ENCODE measurements at regions not wholly inside any gene's neighbourhood (a gene's known extent, or its start where the extent isn't known, plus 50 kb on each side); places are given as distances from the start of the nearest gene placed in this dataset.

DNA sequence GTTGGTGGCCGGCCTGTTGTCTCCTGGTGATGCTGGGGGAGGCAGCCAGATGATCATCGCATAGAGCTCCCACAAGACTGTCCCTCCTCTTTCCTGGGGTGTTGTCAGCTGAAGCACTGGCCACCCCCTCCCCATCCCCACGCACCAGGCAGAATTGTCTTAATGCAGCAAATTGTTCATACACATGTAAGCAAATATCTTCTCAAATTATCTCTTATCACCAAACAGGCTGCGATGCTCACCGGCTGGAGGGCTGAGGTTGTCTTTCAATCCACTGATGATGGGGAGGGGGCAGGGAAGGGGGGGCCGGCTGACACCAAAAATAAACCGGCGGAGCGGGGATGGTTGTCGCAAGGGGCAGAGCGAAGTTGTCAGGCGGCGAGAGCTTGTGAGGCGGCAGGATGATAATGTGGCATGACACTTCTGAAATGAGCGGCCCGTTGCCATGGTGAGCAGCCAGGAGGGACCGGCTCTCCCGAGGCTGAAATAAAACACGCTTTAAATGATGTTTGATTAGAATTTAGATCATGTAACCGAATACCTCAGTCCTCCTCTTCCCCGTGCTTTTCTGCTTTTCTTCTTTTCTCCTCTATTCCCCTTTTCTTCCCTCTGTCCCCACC is 59.8 kb downstream of the MRM1 start:
- Histone ChIP-seq H3K27ac (no peak overlapping the region), H3K4me3 (no peak overlapping the region), H3K27me3 (peaks cover 0 to 57% of the 10 kb centered on the region in 2 donors), H3K9me3 (no peaks in the 10 kb centered on the region), H3K36me3 (no peaks in the 10 kb centered on the region), H3K4me1 (peaks cover 0 to 8% (median 6%) of the 10 kb centered on the region in 4 donors)
- TF ChIP-seq, protein P1, sequence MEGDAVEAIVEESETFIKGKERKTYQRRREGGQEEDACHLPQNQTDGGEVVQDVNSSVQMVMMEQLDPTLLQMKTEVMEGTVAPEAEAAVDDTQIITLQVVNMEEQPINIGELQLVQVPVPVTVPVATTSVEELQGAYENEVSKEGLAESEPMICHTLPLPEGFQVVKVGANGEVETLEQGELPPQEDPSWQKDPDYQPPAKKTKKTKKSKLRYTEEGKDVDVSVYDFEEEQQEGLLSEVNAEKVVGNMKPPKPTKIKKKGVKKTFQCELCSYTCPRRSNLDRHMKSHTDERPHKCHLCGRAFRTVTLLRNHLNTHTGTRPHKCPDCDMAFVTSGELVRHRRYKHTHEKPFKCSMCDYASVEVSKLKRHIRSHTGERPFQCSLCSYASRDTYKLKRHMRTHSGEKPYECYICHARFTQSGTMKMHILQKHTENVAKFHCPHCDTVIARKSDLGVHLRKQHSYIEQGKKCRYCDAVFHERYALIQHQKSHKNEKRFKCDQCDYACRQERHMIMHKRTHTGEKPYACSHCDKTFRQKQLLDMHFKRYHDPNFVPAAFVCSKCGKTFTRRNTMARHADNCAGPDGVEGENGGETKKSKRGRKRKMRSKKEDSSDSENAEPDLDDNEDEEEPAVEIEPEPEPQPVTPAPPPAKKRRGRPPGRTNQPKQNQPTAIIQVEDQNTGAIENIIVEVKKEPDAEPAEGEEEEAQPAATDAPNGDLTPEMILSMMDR (IDR thresholded peaks at IDR 0.05): no peak
- intact Hi-C loops (cut with DNase I; ENCODE audit: low total_unique reads): no loop called here
- no peak for DNase-seq

DNA sequence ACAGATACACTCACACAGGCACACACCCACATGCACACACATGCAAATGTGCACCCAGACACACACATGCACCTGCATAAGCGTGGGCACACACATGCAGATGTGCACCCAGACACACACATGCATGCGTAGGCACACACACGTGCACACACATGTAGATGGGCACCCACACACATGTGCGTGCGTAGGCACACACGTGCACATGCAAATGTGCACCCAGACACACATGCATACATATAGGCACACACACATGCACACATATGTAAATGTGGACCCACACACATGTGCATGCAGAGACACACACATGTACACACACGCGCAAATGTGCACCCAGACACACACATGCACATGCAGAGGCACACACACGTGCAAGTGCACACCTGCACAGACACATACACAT is 60.3 kb downstream of the MRM1 start:
- Histone ChIP-seq H3K27me3 (peaks cover 0 to 52% of the 10 kb centered on the region in 2 donors), H3K4me1 (peaks cover 0 to 8% (median 6%) of the 10 kb centered on the region in 4 donors), H3K4me3 (no peak overlapping the region), H3K27ac (no peak overlapping the region), H3K9me3 (no peaks in the 10 kb centered on the region), H3K36me3 (no peaks in the 10 kb centered on the region)
- TF ChIP-seq, protein P1 (IDR thresholded peaks at IDR 0.05): no peak
- no peak for DNase-seq
- intact Hi-C loops (cut with DNase I; ENCODE audit: low total_unique reads): no loop called here

DNA sequence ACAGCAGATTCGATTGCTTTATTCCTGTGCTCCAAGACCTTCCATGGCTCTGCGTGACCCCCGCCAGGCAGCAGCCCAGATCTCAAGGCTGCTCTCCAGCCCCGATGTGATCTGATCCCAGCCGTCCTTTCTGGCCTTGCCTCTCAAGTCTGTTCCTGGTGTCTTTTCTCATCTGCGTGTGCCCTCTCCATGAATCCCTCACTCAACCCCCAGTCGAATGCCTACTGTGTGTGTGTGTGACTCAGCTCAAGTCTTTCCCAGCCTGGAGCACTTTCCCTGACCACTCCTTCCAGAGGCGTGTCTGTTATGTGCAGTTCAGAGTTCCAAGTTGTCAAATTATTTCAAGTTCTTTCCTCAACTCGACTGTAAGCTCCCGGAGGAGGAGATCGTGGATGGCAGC is 64.0 kb downstream of the MRM1 start:
- Histone ChIP-seq H3K4me3 (no peak overlapping the region), H3K9me3 (no peaks in the 10 kb centered on the region), H3K36me3 (no peaks in the 10 kb centered on the region), H3K27me3 (peaks cover 0 to 27% of the 10 kb centered on the region in 2 donors), H3K4me1 (no peaks in the 10 kb centered on the region), H3K27ac (no peak overlapping the region)
- DNase-seq: no peak
- intact Hi-C loops (cut with DNase I; ENCODE audit: low total_unique reads): no loop called here
- TF ChIP-seq, protein P1 (IDR thresholded peaks at IDR 0.05): no peak

DNA sequence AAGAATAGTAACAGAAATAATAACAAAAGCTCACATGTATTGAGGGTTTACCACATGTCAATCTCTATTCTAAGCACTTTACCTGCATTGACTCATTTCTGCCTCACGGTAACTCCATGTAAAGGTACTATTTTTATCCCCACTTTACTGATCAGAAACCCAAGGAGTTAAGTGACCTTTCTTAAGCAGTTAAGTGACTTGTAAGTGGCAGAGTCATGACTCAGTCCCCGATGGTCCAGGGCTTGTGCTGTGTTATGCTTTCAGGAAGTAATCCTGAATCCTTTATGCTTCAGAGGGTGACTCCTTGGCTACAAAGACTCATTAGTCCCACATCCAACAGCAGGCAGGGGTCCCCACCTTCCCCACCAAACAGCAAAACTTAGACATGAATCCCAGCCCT is 66.5 kb downstream of the MRM1 start:
- Histone ChIP-seq H3K4me3 (no peak overlapping the region), H3K36me3 (no peaks in the 10 kb centered on the region), H3K27ac (no peak overlapping the region), H3K9me3 (no peaks in the 10 kb centered on the region), H3K4me1 (no peaks in the 10 kb centered on the region), H3K27me3 (peaks cover 0 to 23% of the 10 kb centered on the region in 2 donors)
- intact Hi-C loops (cut with DNase I; ENCODE audit: low total_unique reads): no loop called here
- DNase-seq: no peak
- TF ChIP-seq, protein P1 (IDR thresholded peaks at IDR 0.05): no peak

DNA sequence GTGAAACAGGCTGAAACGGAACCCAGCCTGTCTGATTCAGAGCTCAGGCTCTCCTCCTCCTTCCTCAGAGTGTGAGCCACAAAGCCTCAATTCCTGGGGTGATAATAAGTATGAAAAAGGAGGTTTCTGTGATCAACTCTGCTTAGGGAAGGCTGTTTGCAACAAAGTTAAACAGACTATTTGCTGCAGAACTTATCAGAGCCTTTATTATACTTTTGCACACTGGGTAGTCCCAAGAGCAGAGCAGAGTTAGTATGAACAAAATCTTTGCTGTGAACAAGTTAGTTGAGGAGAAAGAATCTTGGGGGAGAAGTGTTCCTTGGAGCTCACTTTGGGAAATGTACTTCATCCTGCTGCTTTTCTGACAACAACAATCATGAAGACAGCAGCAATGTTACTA is 67.4 kb downstream of the MRM1 start:
- intact Hi-C loops (cut with DNase I; ENCODE audit: low total_unique reads): no loop called here
- TF ChIP-seq, protein P1 (IDR thresholded peaks at IDR 0.05): no peak
- Histone ChIP-seq H3K4me3 (no peak overlapping the region), H3K9me3 (no peaks in the 10 kb centered on the region), H3K27ac (no peak overlapping the region), H3K27me3 (peaks cover 0 to 21% of the 10 kb centered on the region in 2 donors), H3K36me3 (no peaks in the 10 kb centered on the region), H3K4me1 (no peaks in the 10 kb centered on the region)
- DNase-seq: no peak

DNA sequence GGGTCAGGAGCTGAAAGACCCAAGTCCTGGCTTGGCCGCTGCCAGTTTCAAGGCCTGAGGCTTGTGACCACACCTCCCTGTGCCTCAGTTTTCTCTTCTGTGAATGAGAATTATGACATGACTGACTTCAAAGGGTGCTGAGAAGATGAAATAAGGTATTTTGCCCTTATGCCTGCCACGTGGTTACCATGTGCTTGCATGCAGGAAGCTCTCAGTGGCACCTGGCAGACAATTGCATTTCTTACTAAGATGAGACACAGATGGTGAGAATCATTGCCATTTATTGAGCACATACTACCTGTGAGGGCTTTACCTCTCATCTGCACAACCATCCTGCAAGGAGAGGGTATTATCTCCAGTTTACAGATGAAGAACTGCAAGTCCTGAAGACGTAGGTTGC is 69.8 kb downstream of the MRM1 start:
- intact Hi-C loops (cut with DNase I; ENCODE audit: low total_unique reads): no loop called here

More for the DNA sequence above, 69.8 kb downstream of the MRM1 start:
- DNase-seq: no peak
- no peak overlapping the region for H3K27ac ChIP-seq
- no peaks in the 10 kb centered on the region for H3K9me3 ChIP-seq
- H3K4me1 ChIP-seq: no peaks in the 10 kb centered on the region
- H3K4me3 ChIP-seq: no peak overlapping the region
- peaks cover 0 to 10% of the 10 kb centered on the region in 2 donors for H3K27me3 ChIP-seq
- no peaks in the 10 kb centered on the region for H3K36me3 ChIP-seq
- TF ChIP-seq, protein P1 (IDR thresholded peaks at IDR 0.05): no peak
